RPMI8226 (cell line): ENCODE measurements at regions not wholly inside any gene's neighbourhood (a gene's known extent, or its start where the extent isn't known, plus 50 kb on each side); places are given as distances from the start of the nearest gene placed in this dataset.
"Not testable (repeated sequence)": the region's sequence is repeated elsewhere in the genome, so short reads cannot be mapped to it uniquely, and the experiment has no call there.

Experiments used
- DNase-seq: peaks from one replicate; pipeline ENCODE4 v3.0.0-alpha.2; 2015

DNA sequence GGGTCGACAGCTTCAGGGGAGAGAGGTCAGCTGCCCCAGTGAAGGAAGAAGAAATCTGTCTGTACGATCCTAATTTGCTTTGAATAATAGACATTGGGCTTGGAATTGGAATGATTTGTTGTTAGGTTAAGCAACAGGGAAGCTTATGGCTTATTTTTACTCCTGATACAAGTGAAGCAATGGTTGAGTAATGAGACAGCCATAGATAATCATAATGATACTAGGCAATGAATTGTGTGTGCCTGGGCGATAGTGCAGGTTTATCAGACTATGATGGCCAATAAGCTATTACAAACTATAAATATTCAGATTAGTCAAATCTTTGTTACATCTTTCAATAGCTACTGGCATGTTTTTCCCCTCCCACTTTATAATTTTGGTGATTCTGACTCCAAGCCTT, 140.9 kb upstream of the CDIN1 start:
- no peak for DNase-seq

DNA sequence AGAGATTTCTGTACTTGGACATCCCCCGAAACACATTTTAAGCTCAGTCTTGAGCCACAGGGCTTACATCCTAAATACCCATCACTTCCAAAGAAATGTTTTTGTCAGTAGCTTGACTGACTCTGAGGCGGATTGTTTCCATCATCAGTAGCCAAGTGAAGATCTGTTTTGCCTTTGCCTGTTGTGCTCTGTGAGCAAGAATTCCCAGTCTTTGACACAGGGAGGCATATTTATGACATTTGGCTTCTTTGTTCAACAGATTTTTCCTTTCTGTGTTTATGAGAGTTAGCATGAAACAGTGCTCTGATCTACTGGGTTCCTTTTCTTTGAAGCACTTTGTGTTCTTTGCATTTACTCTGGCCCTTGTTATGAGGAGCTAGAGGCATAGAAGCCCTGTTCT, 132.1 kb upstream of the CDIN1 start:
- DNase-seq, result no peak

DNA sequence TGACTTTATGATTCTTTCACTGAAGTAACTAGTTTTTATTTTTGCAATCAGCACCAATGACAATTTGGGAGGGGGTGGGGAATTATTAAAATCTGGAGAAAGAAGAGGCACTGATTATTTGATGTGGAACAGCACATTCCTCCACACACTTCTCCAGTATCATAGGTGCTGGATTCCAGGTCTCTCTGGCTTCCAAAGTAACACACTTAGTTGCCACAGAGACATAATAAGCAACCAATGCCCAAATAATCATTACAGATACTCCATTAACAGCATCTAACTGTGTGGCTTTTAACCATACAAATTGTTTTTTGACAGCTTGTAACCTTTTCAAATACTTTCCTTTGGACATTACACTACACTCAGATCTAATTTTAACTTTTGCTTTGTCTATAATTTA, 131.0 kb upstream of the CDIN1 start:
- no peak for DNase-seq

DNA sequence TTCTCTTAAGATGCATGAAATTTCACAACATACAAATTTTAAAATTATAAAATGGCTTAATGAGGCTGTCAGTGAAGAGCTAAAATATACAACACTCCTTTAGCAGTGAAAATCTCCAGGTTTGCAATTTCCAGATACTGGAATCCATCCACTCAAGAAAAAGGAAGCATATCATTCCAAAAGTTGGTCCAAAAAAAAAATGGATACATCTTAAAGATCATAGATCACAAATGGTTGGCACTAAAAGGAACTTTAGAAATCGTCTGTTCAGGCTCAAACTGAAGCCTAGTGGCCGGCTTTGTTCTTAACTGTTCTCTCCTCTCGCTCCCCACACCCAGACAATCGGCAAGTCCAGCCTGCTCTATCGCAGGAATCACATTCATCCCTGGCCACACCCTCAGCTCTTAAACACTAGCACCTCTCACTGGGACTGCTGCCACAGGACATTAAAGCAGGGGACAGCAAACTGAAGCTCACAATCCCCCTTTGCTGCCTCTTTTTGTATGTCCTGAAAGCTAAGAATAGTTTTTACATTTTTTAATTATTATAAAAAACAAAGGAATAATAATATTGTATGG, 130.3 kb upstream of the CDIN1 start:
- DNase-seq, result no peak

DNA sequence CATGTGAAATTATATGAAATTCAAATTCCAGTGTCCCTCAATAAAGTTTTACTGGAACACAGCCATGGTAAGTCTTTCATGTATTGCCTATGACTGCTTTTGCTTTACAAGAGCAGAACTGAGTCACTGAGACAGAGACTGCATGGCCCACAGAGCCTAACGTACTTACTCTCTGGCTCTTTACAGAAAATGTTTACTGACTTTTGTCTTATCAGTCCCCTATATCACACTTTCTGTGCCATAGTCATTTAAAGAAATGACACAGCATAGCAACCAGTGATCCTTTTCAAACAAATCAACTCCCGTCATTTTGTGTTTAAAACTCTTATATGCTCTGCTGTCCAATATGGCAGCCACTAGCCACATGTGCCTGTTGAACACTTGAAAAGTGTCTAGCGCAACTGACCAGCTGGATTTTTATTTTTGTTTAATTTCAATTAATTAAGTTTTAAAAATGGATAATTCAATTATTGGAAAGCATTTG, 129.7 kb upstream of the CDIN1 start:
- DNase-seq, result no peak

DNA sequence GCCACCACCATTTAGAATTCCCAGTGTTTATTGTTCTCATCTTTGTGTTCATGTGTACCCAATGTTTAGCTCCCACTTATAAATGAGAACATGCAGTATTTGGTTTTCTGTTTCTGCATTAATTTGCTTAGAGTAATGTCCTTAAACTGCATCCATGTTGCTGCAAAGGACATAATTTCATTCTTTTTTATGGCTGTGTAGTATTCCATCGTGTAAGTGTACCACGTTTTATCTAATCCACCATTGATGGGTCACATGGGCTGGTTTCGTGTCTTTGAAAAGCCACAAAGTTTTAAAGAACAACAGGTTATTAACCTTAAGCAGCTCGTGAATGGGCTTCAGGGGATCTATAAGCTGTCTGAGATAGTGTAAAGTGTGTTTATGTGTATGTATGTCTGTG, 125.2 kb upstream of the CDIN1 start:
- DNase-seq, result not testable (repeated sequence)

DNA sequence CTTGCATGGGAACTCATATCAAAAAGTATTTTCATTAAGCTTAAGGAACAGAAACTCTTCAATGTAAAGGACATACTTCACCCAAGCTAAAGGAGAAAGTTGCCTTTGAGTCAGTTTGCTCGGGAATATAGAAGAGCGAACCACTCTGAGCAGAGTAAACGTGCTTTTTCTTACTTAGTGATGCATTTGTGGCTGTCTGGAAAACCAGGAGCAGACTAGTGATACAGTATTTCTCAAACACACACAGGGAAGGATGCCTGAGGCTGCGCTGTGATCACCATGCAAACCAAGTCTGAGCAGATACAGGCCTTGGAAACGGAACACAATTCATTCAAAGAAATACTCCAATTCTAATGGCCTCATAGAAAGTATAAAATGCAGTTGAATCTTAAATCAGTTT, 121.0 kb upstream of the CDIN1 start:
- no peak for DNase-seq

DNA sequence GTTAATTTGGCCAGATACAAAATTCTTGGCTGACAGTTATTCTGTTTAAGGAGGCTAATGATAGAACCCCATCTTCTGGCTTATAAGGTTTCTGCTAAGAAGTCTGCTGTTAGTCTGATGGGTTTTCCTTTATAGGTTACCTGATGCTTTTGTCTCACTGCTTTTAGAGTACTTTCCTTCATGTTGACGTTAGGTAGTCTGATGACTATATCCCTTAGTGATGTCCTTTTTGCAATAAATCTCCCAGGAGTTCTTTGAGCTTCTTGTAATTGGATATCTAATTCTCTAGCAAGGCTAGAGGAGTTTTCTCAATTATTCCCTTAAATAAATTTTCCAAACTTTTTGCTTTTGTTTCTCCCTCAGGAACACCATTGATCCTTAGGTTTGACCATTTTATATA, 114.1 kb upstream of the CDIN1 start:
- DNase-seq, result no peak

DNA sequence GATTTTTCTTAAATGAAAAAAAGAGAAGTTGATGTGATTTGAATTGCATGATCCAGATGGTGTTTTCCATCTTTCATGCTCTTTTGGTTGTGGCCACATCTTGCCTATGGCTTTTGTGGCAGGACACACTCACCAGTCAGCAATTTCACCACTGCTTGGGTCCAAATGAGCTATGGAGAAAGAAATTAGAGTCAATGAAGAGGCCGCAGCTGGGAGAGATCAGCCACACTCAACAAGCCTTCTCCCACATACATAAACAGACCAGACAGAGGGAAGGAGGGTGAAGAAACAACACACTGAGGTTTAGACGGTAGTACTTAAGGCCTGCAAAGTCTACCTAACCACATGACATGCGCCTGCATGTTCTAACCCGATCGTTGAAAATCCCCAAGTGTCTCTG, 110.7 kb upstream of the CDIN1 start:
- no peak for DNase-seq

DNA sequence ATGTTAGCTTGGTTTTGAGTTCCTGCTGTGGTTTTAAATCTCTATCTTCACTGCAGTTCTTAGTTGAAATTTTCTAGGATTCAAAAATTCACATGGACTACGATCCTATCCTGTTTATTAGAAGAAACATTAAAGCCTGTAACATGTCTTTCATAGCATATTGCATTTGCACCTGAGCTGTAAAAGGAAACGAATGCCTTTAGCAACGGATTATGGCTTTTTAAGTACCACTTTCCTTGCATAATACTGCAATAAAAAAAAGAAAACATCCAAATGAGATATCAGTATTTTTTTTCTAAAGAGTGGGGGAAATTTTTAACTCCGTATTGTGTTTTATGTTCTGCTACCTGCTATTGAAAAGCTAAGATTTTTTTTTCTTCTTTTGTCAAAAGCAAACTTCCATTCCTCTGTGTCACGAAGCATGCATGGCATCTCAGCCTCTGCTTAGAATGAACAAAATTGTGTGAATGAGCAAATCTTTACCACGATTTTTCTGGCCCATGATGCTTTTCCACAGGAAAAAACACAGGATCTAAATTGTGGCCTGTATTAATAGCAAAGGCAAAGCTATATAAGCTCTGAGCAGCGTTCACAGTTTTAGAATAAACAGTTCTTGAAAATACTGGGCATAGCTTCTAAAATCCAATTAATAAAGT, 110.0 kb upstream of the CDIN1 start:
- no peak for DNase-seq

DNA sequence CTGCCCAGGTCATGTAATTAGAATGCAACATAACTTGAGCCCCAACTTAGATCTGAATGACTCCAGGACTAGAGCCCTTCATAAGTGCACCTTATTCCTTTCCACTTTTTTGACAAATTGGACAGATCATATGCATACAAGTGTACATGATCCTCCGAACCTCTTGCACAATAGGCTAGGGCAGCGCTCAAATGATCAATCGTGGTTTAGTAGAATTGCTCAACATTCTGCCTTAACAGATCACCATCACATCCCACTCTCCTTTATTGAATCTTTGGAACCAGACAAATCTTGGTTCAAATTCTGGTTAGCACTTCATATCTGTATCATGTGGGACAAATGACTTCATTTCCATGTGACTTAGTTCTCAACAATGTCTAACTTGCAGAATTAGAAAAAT, 106.8 kb upstream of the CDIN1 start:
- no peak for DNase-seq

DNA sequence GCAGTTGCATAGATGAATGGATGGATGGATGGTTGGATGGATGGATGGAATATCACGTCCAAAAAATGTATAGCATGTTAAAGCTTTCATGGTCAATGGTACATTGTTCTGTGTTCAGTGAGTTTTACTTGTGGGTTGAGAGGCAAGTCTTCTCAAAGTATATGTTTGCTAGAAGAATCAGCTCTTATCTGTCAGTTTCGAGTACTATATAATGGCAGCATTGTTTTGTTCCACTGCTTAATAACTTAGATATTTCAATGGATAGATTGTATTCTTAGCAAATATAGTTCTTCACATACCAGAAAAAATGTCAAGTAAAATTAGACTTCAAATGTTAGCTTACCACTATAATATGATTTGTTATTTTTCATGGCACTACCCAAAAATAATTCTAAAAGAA, 100.9 kb upstream of the CDIN1 start:
- DNase-seq, result no peak

DNA sequence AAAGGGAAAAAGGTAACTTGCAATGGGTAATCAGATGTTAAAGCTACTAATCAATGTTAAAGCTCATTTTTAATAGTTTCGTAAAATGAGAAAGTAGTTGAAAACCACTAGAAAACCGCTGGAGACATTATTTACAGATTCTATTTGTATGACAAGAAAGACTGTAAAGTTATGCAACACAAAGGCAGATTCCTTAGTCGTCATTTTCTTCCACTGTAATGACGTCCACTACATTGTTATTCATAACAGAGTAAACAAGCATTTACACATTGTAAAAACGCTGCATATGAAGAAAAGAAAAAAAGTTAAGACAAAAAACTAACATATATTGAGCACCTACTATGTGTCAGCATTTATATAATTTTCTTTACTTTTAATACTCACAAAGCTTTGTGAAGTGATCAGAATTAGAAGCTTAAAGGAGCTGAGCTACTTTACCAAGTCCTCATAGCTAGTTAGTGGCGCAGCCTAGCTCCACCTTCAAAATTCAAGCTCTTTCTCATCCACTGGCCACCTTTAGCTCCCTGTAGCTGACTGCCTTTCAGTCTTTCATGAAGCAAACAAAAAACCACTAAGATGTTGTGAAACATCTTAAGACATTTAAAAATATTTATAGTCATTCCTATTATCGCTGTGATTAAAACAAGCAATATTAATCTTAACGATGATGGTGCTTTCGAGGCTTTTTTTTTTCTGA, 100.1 kb upstream of the CDIN1 start:
- no peak for DNase-seq

DNA sequence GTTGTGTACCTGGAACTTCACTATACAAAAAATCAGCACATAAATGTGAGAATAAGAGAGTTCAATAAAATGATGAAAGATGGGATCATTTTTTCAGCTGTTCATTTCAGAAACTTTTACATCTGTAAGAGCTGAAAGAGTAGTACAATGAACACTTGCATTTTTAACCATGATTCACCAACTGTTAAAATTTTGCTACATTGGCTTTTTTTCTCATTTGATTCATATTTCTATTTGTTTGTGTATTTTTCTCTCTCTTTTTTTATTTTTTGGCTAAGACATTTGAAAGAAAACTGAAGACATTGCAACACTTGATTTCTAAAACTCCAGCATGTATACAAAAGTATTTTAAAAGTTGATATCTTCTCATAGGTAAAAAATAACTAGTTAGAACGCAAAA, 98.3 kb upstream of the CDIN1 start:
- DNase-seq, result no peak

DNA sequence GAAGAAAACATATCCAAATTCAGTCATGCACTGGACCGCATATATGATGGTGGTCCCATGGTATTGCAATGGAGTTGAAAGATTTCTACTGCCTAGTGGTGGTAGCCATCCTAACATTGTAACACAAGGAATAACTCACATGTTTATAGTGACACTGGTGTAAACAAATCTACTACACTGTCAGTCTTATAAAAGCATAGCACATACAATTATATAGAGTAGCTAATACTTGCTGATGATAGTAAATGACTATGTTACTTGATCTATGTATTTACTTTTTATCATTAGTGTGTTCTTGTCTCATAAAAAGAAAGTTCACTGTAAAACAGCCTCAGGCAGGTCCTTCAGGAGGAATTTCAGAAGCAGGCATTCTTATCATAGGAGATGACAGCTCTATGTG, 96.0 kb upstream of the CDIN1 start:
- DNase-seq, result no peak

DNA sequence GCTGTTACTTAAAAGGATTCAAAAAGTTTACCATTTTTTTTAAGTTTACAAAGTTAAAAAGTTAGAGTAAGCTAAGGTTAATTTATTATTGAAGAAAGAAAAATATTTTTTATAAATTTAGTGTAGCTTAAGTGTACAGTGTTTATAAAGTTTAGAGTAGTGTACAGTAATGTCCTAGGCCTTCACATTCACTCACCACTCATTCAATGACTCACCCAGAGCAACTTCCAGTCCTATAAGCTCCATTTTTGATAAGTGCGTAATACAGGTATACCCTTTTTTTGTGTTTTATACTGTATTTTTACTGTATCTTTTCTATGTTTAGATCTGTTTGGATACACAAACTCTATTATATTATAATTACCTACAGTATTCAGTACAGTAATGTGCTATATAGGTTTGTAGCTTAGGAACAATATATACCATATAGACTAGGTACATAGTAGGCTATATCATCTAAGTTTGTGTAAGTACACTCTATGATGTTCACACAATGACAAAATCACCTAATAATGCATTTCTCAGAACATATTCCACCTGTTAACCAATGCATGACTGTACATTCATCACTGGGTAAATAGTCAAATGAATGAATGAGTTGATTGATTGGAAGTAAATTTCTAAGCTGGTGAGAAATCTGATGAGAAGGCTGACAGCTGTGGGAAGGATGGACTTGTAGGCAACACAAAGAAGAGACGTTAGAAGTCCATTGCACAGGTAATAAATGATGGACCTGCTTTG, 95.2 kb upstream of the CDIN1 start:
- DNase-seq, result no peak

DNA sequence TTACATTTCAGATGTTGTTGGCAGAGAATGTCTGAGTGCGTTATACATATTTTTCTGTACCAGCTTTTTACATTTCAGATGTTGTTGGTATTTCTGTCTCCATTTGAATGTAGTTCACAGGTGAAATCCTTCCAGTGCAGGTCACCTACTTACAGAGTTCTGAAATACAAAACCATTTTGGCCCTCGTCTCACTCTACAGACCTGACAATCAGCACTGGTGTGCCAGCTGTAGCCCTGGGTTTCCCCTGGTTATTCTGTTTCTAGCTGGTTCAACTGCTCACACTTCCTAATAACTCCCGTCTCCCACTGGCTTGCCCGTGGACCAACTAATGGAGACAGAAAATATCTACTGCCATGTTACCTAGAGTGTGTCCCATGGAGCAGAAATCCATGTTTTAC, 87.5 kb upstream of the CDIN1 start:
- DNase-seq, result no peak

DNA sequence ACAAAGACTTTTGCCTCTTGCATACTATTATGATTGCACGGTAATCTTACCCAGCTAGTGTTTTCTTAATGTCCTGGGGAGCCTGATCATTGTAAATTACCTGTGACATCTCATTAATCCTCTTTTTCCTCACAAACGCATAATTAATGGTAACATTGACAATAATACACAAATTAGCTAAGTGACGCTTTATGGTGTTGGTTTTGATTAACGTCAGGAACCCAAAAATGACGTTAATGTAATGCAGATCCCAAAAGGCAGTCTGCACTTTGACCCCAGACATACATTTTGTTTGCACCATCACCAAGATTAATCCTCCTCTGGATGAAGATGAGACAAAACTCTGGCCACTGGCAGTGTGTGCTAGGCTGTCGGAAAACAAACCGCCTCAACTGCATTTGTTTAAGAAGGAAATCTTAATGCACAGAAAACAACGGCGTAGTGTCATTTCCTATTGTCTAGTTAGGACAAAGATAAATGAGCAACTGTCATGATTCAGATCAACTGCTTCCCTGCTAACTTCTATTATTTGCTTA, 83.9 kb upstream of the CDIN1 start:
- DNase-seq, result no peak

DNA sequence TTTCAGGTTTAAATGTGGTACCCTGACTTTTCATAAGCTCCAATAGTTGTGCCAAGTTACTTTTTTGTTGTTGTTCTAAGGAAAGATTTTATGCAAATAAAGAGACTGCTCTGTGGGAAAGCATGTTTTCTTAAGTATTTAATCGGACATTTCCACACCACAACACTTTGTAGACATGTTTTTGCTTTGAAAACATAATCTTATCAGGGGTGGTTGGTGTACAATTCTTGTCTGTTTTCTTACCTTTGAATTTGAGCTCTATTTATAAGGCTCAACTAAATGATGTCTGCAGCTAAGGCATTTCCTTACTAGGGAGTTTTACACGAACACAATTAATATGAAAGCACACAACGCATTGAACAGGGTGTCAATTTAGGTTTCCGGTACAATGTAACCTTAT, 81.5 kb upstream of the CDIN1 start:
- no peak for DNase-seq

DNA sequence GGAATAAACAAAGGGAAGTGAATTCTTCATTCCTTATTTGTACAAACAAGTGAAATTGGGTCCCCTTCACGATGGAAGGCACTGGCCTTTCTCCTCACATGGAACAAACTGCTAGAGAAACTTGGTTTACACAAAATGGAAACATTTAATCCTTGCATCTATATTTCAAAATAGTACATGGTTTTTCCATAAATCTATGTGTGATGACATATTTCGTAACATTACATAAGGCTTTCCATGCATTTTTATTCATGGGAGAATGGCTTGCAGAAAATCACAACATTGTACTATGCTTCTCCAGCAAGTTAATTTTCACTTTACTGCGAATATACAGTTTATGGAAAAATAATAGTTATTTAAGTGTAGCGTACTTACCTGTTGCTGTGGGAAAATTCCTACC, 81.0 kb upstream of the CDIN1 start:
- no peak for DNase-seq

DNA sequence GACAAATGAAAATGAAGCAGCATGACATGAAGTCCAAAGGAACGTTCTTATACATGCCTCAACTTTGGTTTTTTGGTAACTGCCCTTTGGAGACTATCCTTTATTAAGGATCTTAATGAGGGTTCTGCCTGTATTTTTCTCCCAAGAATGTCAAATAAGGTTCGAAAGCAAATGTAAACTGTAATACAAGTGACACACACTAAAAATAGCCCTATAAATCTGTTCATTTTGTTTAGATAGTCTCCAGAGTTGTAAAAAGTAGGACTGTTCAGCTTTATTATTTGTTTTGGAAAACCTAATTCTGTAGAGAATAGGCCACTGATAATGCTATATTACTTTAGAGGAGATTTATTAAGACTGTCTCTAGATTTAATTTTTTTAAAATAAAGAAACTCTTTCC, 80.5 kb upstream of the CDIN1 start:
- no peak for DNase-seq

DNA sequence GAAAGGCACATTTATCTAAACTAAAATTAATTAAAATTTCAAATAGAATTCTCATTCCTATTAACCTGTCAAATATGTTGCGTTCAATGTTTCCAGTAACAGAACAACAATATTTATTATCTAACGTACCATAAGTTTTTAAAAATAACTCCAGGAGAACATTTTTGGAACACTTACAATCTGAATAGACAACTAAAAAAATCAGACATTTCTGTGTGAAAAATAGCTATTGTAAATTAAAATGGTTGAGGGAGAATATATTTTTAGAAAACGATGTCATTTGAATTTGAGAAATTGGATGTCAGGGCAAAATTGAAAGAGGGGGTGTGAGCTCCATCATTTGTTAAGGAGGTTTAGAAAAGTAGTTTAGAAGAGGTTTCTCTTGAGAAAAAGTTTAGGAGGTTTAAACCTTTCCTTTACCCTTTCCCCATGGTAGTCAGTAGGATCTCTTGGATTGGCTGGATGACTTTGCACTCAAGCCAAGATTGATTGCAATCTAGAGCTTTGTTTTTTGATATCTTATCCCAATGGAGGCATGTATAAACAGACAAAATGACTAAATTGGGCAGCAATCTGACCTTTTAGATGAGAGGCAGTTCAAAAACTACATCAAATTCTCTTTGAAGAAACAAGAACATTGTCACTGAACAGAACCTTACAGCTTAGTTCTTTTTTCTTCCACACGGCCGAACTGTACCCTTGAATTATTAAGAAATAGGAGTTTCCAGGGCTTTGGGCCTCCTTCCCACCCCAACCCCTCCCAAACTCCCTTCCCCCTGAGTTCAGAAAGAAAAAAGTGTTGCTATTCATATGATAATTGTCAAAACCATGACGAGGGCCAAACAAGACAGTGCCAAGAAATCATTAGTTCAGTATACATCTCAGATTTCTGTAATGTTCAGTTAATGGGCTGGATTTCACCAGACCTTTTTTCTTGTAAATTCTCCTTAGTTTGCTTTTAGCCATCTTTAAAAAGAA, 79.7 kb upstream of the CDIN1 start:
- no peak for DNase-seq
